ENCODE measurements at regions not wholly inside any gene's neighbourhood (a gene's known extent, or its start where the extent isn't known, plus 50 kb on each side); places are given as distances from the start of the nearest gene placed in this dataset.

- TF ChIP-seq CTCF (IDR thresholded peaks at IDR 0.05) (no peak), EZH2phosphoT487 (IDR thresholded peaks at IDR 0.05) (no peak)
Measured at GRCh38 chr13:78085434-78086225, 167.0 kb upstream of the EDNRB start.

Measured in neural progenitor cell (in vitro differentiated cells).